Inflammatory macrophage treated with lipopolysaccharide for 1 hour (primary cell): ENCODE measurements at regions not wholly inside any gene's neighbourhood (a gene's known extent, or its start where the extent isn't known, plus 50 kb on each side); places are given as distances from the start of the nearest gene placed in this dataset.
"Not testable (repeated sequence)": the region's sequence is repeated elsewhere in the genome, so short reads cannot be mapped to it uniquely, and the experiment has no call there.

Experiments used
- DNase-seq, 2 donors: peaks; one replicate each; pipeline ENCODE4 v3.0.0-alpha.2; 2020 to 2022

DNA sequence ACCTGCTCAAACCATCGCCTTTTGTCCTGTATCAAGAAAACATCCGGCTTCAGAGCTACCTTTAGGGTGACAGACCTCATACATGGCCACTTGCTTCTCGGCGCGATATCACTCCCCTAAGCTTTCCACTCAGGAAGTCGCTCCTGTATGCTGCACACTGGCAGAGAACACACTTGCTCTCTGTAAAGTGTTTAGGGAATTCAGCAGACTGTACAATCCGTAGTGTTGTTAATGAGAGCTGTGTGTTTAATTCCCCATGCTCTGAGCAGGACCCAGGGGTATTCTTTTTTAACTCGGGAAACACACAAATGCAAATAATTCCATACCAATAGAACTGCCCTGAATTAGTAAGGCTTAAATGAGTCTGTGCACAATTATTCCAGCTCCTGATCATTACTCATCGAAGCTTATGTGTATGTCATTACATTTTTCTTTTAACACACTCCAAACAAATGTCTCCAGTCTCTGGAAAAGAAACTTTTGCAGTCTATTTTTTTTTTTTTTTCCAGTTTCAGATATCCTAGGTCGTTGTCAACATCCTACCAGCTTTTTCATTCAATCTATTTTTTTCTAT is 338.7 kb upstream of the ARID1B start:
- no peak for DNase-seq

- no peak for DNase-seq
Observed at GRCh38 chr6:156437121-156437879, 339.9 kb upstream of the ARID1B start.

DNA sequence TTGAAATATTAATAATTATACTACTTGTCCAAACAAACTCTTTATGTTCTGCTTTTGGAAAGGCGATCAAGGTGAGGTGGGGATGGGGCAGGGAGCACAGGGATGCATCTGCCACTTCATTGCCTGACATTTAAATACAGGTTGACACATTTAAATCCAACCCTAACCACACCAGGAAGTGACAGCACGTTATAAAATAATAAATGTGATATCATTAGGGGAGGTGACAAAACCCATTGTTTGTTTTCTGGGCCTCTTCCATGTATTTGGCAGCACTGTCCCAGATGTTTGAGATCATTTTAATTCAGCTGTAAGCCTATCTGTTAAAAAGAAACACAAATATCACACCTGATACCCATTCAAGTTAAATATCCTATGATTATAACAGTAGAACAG is 342.4 kb upstream of the ARID1B start:
- DNase-seq, result no peak

DNA sequence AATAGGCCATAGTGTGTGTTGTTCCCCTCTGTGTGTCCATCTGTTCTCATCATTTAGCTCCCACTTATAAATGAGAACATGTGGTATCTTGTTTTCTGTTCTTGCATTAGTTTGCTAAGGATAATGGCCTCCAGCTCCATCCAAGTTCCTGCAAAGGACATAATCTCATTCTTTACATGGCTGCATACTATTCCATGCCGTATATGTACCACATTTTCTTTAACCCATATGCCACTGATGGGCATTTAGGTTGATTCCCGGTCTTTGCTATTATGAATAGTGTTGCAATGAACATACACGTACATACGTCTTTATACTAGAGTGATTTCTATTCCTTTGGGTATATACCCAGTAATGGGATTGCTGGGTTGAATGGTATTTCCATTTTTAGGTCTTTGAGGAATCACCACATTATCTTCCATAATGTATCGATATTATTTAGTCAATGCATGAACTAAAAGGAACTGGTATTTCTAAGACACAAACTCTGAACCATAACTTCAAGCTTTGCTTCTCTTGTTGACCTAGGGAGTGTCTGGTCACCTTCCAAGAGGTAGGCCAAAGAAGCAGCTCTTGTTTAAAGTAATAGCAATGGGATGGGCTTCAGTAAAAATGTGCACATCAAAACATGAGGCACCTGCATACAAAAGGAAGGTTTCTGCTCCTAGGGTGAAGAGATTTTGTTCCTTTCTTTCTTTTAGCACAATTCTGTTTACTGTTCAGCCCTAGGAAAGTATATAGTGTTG is 343.0 kb upstream of the ARID1B start:
- no peak for DNase-seq

DNA sequence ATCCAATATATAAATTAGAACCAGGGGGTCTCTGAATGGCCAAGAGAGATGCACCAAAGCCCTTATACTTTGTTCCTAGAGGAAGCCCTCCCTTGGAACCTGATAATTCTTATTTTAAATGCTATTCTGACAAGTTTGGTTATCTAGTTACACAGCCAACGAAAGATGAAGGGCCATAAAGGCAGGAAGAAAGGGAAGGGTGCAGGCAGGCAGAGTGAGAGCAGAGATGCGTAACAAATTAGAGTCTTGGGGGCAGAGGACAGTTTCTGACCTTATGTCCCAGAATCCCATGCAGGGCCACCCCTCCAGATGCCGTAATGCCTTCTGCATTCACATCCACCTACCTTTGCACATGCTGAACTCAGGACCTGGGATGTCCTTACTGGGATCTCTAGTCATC is 344.6 kb upstream of the ARID1B start:
- no peak for DNase-seq

DNA sequence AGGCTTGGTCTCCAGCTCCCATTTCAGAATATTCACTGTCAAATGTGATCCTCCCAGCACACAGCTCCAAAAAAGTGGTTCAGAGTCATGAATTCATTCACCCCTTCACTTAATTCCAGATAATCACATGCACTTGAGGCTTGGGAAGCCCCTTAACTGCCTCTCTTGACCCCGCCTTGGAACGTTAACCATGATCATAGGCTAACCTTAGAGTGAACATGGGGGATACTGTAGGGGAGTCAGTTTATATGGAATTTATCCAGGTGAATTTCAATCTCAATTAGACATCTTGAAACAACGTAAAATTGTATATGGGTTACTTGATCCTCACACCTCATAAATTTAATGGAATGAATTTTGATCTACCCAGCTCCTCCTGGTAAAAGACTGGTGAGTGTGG is 346.8 kb upstream of the ARID1B start:
- DNase-seq, result no peak

GRCh38 chr6:156427345-156427744 is 349.8 kb upstream of the ARID1B start:
- DNase-seq, result peak; percentile 32 to 77

GRCh38 chr6:156425359-156426020 is 351.7 kb upstream of the ARID1B start:
- peak; percentile 1 to 11 for DNase-seq

DNA sequence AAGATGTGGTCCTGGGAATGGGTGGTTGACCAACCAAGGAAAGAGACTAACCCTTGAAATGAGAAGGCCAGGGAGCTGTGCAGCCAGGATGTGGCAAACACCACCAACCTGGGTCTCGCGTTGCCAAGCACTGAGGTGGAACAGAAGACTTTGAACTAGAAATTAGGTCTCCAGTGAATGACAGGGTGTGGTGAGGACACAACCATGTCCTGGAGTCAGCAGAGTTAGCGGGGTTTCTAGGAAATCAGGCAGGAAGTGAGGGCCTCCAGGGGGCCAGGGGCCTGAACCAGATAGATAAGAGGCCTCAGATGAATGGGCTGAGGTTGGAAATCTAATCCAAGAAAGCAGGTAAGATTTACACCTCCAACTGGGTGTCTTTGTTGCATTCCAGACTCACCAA is 353.3 kb upstream of the ARID1B start:
- no peak for DNase-seq

DNA sequence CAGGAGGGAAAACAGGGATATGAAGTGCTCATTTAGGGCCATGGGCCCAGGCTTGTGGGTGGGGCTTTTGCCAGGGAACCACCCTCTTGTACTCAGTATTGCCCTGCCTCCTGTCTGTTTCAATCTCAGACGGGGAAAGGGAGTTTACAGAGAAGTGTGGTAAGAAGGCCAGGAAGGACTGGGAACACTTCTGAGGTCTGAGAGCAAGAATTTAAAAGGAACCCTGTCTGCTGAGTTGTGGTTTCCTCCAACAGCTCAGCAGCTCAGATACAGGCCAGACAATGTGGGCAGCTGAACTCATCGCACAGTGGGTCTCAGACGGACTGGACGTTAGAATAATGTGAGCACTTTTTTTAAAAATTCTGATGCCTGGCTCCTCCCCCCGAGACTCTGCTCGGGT is 354.1 kb upstream of the ARID1B start:
- peak in 1 of 2 donors; percentile 6 for DNase-seq

- DNase-seq, result no peak
Observed at GRCh38 chr6:156421933-156422332, 355.2 kb upstream of the ARID1B start.

GRCh38 chr6:156421301-156421700 is 355.9 kb upstream of the ARID1B start:
- DNase-seq, result not testable (repeated sequence)

GRCh38 chr6:156420172-156420993 is 356.8 kb upstream of the ARID1B start:
- no peak for DNase-seq

- DNase-seq, result no peak
Observed at GRCh38 chr6:156419594-156419993, 357.6 kb upstream of the ARID1B start.

GRCh38 chr6:156418253-156418652 is 358.9 kb upstream of the ARID1B start:
- no peak for DNase-seq

GRCh38 chr6:156416391-156416790 is 360.8 kb upstream of the ARID1B start:
- no peak for DNase-seq

- no peak for DNase-seq
Observed at GRCh38 chr6:156413154-156413553, 364.0 kb upstream of the ARID1B start.

- DNase-seq, result no peak
Observed at GRCh38 chr6:156410649-156411048, 366.5 kb upstream of the ARID1B start.

DNA sequence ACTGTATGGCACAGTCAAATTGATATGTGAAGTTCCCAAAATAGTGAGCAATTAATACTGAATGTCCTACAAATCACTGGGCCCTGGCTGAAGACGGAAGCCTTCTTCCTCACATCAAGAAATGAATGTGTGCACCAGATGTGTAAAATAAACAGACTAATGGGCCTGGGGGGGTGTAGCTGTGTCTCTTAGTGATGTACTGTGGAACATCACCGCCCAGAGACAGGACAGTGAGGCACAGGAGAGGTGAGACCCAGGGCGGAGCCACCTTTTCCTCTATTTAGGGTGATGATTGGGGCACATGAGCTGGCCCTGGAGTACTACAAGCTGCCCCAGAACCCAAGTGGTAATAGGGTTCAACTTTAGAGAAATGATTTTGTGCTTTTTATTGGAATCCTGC is 368.5 kb upstream of the ARID1B start:
- no peak for DNase-seq

DNA sequence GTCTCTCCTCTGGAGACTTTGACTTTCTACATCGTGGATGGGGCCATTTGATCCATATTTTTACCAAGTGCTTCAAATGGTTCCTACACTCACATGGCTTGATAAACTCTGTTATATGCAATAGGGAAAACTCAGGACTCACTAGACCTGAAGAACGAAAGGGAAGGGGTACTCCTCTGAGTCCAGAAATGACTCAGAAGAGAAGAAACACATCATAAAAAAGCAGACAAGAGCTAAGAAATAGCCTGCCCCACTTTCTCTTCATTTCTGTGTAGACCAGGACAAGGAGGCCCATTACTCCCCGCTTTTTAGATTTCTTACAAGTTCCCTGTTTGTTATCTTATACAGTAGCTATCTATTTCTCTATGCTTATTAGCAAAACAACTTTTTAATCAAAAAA is 369.8 kb upstream of the ARID1B start:
- no peak for DNase-seq

DNA sequence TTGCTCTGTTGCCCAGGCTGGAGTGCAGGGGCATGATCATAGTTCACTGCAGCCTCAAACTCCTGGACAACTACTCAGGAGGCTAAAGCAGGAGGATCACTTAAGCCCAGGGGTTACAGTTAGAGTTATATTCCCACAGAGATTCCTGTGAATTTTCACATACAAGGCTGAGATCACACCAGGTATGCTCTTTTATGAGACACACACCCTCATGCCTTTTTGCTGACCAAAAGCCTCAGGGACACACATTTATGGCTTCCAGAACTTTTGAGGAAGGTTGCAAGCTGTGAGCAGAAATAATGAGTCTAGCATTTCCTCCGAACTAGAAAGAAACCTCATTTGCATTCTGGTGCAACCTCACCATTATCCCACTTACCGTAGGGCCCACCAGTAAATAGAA is 370.5 kb upstream of the ARID1B start:
- DNase-seq, result no peak

DNA sequence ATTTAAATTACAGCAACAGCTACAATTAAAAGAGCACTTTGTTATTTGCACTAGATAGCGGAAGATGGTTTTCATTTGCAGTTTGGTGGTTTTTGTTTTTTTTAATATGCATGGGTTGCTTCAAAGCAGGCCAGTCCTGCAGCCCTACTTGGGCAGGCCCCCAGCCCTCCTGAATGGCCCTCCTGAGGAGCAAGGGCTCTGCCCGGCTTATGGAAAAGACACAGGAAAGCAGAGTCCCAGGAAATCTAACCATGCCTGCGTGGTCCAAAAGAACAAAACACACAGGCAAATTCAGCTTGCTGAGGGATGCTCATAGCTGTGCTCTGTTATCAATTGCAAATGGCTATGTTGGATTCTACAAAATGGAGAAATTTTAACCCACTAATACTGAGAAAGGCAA is 371.1 kb upstream of the ARID1B start:
- no peak for DNase-seq

- no peak for DNase-seq
Observed at GRCh38 chr6:156402628-156403027, 374.6 kb upstream of the ARID1B start.
